GM23248 (cell line): ENCODE measurements at regions not wholly inside any gene's neighbourhood (a gene's known extent, or its start where the extent isn't known, plus 50 kb on each side); places are given as distances from the start of the nearest gene placed in this dataset.

Experiments
- EZH2 ChIP-seq: fragments of 200-600 bp; sonication (generic); IDR thresholded peaks from 2 replicates; pipeline ENCODE4 v1.6.1; 2018; ENCODE audit warnings: antibody characterized with exemption, mild to moderate bottlenecking; ENCODE audit not compliant: insufficient read depth, poor library complexity, severe bottlenecking
- EZH2phosphoT487 ChIP-seq: fragments of 200-600 bp; sonication (generic); IDR thresholded peaks from 2 replicates; pipeline ENCODE4 v1.6.1; 2018; ENCODE audit warnings: antibody characterized with exemption, moderate library complexity, mild to moderate bottlenecking, low read depth; ENCODE audit not compliant: insufficient read depth

- TF ChIP-seq EZH2phosphoT487 = no peak
- no peak for TF ChIP-seq EZH2
These were observed 102.3 kb upstream of the DOCK9 start for GRCh38 chr13:99080131-99080530.
